ENCODE measurements at regions not wholly inside any gene's neighbourhood (a gene's known extent, or its start where the extent isn't known, plus 50 kb on each side); places are given as distances from the start of the nearest gene placed in this dataset.

- TF ChIP-seq REST (IDR thresholded peaks at IDR 0.05; ENCODE audit: low read depth) (no peak), EGR1 (IDR thresholded peaks at IDR 0.05; ENCODE audit: low read depth) (no peak)
These were observed 472.2 kb upstream of the ANO3 start (continued) for GRCh38 chr11:25859776-25860175.

GRCh38 chr11:25860677-25861450 lies 471.1 kb upstream of the ANO3 start:
- no peak for ATAC-seq
- no peak overlapping the region for H3K4me3 ChIP-seq (replicated peaks in 1 of 2; ENCODE audit: low read depth in 1 of 2, low read length in 2 of 2)
- no peaks in the 10 kb centered on the region for H3K27me3 ChIP-seq (ENCODE audit: insufficient read depth, low read length)
- no peaks in the 10 kb centered on the region for H3K79me2 ChIP-seq (ENCODE audit: insufficient read depth, low read length)
- POLR2A ChIA-PET: no interaction called here
- peaks cover 4 to 16% of the 10 kb centered on the region in 2 experiments; a peak in 2 of 4 replicates for H3K9me3 ChIP-seq (ENCODE audit: control insufficient read depth in 1 of 2, insufficient read depth in 1 of 2, low read depth in 1 of 2, low read length in 2 of 2)
- H3K4me1 ChIP-seq (ENCODE audit: control insufficient read depth in 1 of 2, insufficient read depth in 2 of 2, low read length in 2 of 2): no peaks in the 10 kb centered on the region
- intact Hi-C loops (cut with micrococcal nuclease): no loop called here
- BruUV-seq (replicated peaks): no TSS peak
- TF ChIP-seq CEBPB (IDR thresholded peaks at IDR 0.05; ENCODE audit: low read depth) (no peak), CBX3 (IDR thresholded peaks at IDR 0.05; ENCODE audit: low read depth) (no peak), CTCF (IDR thresholded peaks at IDR 0.05 in 2 of 3, conservative IDR thresholded peaks at IDR 0.05 in 1 of 3; ENCODE audit: borderline replicate concordance in 1 of 3, insufficient read depth in 1 of 3, low read depth in 2 of 3, low read length in 2 of 3) (no peak), RAD21 (IDR thresholded peaks at IDR 0.05; ENCODE audit: low read depth) (no peak), YY1 (IDR thresholded peaks at IDR 0.05; ENCODE audit: extremely low read depth, insufficient replicate concordance, low read depth, low read length) (no peak), POLR2AphosphoS5 (IDR thresholded peaks at IDR 0.05; ENCODE audit: low read depth, low read length) (no peak), EZH2 (IDR thresholded peaks at IDR 0.05) (no peak), TCF7L2 (IDR thresholded peaks at IDR 0.05; ENCODE audit: borderline replicate concordance, extremely low read depth, insufficient read depth, insufficient read length) (no peak), POLR2A (IDR thresholded peaks at IDR 0.05; ENCODE audit: borderline replicate concordance, extremely low read depth, insufficient read depth, insufficient read length) (no peak), MAX (IDR thresholded peaks at IDR 0.05) (no peak), FOSL1 (IDR thresholded peaks at IDR 0.05; ENCODE audit: low read depth) (no peak), REST (IDR thresholded peaks at IDR 0.05; ENCODE audit: low read depth) (no peak)
- H4K20me1 ChIP-seq (ENCODE audit: insufficient read depth): no peaks in the 10 kb centered on the region
- H2AFZ ChIP-seq (ENCODE audit: low read depth, low read length, poor library complexity, severe bottlenecking): no peak overlapping the region
- no peak overlapping the region for H3K9ac ChIP-seq (ENCODE audit: low read length)
- H3K27ac ChIP-seq (ENCODE audit: low read depth, low read length): no peak overlapping the region
- DNase-seq (ENCODE audit: low read depth, low spot score): no peak
- H3K9me2 ChIP-seq (ENCODE audit: insufficient read depth): no peaks in the 10 kb centered on the region
- no peaks in the 10 kb centered on the region for H3K36me3 ChIP-seq (ENCODE audit: control insufficient read depth in 1 of 2, insufficient read depth in 2 of 2, low read length in 2 of 2)
- CTCF ChIA-PET: no interaction called here
- RAD21 ChIA-PET (ENCODE audit: low non-redundant PET in 1 of 2, low total read pairs in 2 of 2, uncharacterized antibody in 2 of 2, unreplicated experiment in 2 of 2): no interaction called here
- no peak overlapping the region for H3K4me2 ChIP-seq (ENCODE audit: low read length)

Measured in HCT116 (cell line).